Nephron progenitor cell (in vitro differentiated cells): ENCODE measurements at regions not wholly inside any gene's neighbourhood (a gene's known extent, or its start where the extent isn't known, plus 50 kb on each side); places are given as distances from the start of the nearest gene placed in this dataset.

Experiments used
- DNase-seq: peaks from one replicate; pipeline ENCODE4 v3.0.0; 2021
- H3K27ac Mint-ChIP-seq: 2 replicates; pipeline ENCODE4 v1.8.0; 2021; ENCODE audit warnings: mild to moderate bottlenecking, moderate library complexity, mixed read lengths
- H3K27me3 Mint-ChIP-seq: 2 replicates; pipeline ENCODE4 v1.8.0; 2021; ENCODE audit warnings: mild to moderate bottlenecking, low read depth, mixed read lengths; ENCODE audit not compliant: poor library complexity
- H3K36me3 Mint-ChIP-seq: 2 replicates; pipeline ENCODE4 v1.8.0; 2021; ENCODE audit warnings: low read depth, mixed read lengths
- H3K4me1 Mint-ChIP-seq: 2 replicates; pipeline ENCODE4 v1.8.0; 2021; ENCODE audit warnings: mixed read lengths
- H3K4me3 Mint-ChIP-seq: 2 replicates; pipeline ENCODE4 v1.8.0; 2021; ENCODE audit warnings: mild to moderate bottlenecking, moderate library complexity, mixed read lengths
- H3K9me3 Mint-ChIP-seq: 2 replicates; pipeline ENCODE4 v1.8.0; 2021; ENCODE audit warnings: mild to moderate bottlenecking, moderate library complexity, mixed read lengths
- TF ChIP-seq, protein P1 (sequence below): fragments of 200-600 bp; sonication (generic); IDR thresholded peaks from 2 replicates; pipeline ENCODE4 v1.5.0; 2021; ENCODE audit warnings: antibody characterized with exemption

DNA sequence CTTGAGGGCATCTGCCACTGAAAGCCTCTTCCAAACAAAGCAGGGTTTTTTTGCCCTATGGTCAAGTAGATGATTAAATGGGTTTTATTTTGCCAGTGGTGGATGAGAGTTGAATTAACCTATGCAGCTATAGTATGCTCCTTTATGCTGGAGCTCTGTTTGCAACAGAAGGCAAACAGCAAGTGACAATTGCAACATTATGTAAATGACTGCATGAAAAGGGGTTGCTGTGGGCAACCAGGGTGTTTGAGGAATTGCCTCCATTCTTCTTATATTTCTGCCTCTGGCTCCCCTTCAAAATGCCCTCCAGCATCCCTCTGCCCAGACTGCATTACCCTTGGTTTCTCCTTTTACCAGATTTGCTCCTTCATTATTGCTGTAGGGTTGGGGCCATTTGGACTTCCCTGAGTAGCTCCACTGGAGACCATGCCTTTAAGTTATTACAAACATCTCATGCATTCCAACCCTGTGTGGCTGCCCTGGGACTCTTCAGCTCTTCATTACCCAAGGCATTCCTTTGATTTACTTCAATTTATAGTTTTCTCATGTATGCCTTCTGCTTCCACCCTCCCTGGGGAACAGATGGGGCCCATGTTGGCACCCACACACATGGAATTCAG is 398.4 kb downstream of the PRDM2 start:
- peaks cover 3% of the 10 kb centered on the region for H3K9me3 Mint-ChIP-seq
- DNase-seq = no peak
- H3K27ac Mint-ChIP-seq = no peak overlapping the region
- no peak overlapping the region for H3K4me3 Mint-ChIP-seq
- TF ChIP-seq, protein P1, sequence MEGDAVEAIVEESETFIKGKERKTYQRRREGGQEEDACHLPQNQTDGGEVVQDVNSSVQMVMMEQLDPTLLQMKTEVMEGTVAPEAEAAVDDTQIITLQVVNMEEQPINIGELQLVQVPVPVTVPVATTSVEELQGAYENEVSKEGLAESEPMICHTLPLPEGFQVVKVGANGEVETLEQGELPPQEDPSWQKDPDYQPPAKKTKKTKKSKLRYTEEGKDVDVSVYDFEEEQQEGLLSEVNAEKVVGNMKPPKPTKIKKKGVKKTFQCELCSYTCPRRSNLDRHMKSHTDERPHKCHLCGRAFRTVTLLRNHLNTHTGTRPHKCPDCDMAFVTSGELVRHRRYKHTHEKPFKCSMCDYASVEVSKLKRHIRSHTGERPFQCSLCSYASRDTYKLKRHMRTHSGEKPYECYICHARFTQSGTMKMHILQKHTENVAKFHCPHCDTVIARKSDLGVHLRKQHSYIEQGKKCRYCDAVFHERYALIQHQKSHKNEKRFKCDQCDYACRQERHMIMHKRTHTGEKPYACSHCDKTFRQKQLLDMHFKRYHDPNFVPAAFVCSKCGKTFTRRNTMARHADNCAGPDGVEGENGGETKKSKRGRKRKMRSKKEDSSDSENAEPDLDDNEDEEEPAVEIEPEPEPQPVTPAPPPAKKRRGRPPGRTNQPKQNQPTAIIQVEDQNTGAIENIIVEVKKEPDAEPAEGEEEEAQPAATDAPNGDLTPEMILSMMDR = no peak
- peaks cover 12% of the 10 kb centered on the region for H3K4me1 Mint-ChIP-seq
- H3K36me3 Mint-ChIP-seq = no peaks in the 10 kb centered on the region
- peaks cover 3% of the 10 kb centered on the region for H3K27me3 Mint-ChIP-seq

DNA sequence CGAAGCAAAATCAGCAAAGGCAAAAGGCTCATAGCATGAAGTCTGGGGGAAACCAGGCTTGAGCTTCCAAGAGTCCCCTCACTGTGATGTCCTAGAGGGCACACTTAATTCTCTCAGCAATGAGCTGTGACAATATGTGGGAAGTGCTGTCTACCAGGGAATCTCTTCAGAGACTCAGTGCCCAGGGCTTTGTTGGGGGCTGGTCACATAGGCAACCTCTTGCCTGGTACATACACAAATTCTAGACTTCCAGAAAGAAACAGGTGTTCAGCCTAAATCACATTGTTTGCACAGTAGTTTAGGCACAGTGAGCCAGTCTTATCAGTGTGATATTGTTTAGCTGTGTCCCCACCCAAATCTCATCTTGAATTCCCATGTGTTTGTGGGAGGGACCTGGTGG is 400.5 kb downstream of the PRDM2 start:
- Mint-ChIP-seq H3K27ac (no peak overlapping the region), H3K9me3 (peaks cover 3% of the 10 kb centered on the region), H3K4me1 (peaks cover 7% of the 10 kb centered on the region), H3K36me3 (no peaks in the 10 kb centered on the region), H3K27me3 (peaks cover 3% of the 10 kb centered on the region), H3K4me3 (no peak overlapping the region)
- DNase-seq = no peak
- TF ChIP-seq, protein P1 = no peak

DNA sequence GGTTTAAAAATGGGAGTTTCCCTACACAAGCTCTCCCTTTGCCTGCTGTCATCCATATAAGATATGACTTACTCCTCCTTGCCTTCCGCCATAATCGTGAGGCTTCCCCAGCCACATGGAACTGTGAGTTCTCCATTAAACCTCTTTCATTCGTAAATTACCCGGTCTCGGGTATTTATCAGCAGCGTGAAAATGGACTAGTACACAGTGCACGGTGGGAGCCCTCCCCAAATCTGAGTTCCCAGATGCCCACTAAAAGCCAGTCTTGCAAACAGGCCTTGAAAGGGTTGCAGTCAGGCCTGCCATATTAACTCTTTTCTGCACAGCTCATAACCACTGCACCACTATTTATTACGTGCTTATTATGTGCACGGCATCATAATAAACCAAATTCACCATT is 400.9 kb downstream of the PRDM2 start:
- DNase-seq = no peak
- Mint-ChIP-seq H3K27me3 (peaks cover 3% of the 10 kb centered on the region), H3K4me3 (no peak overlapping the region), H3K4me1 (peaks cover 7% of the 10 kb centered on the region), H3K27ac (no peak overlapping the region), H3K36me3 (no peaks in the 10 kb centered on the region), H3K9me3 (peaks cover 3% of the 10 kb centered on the region)
- TF ChIP-seq, protein P1 = no peak

DNA sequence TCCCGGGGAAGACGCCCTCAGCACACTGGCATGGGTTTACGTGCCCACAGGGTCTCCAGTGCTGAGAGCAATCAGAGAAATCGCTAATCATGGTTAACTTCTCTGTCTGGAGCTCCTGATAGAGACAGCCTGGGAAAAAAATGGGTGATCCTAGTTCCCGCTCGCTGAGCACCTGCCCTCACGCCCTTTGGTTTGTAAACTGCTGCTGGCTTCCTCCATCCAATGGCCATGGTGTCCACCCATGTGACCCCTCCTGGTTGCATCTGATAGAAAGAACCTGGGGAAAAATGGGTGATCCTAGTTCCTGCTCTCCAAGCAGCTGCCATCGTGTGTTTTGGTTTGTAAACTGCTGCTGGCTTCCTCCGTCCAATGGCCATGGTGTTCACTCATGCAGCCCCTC is 402.2 kb downstream of the PRDM2 start:
- H3K4me1 Mint-ChIP-seq = peaks cover 7% of the 10 kb centered on the region

DNA sequence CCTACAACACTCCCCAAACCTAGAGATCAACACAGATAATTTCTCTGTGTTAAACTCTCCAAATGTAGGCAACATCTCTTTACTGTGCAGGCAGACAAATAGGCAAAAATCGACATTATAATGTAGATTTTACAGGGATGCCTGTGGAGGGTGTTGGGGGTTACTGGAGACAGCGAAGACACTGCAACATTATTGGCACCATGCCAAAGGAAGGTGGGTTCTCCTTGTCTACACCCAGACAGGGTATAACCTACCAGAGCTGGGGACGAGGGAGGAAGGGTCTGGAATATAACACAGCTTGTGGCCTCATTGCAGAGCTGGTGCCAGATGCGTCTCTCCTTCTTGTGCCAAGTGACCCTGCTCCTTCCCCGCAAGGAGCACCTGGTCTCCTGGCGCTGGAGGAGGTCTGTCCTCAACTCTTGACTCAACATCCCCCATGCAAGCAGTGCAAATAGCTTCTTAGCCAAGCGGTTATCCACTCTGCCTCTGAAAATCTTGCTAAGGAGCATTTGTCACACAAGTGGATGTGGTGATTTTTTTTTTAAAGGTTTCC is 404.0 kb downstream of the PRDM2 start:
- no peak overlapping the region for H3K27ac Mint-ChIP-seq
- no peak for DNase-seq
- peaks cover 7% of the 10 kb centered on the region for H3K4me1 Mint-ChIP-seq
- no peak overlapping the region for H3K4me3 Mint-ChIP-seq
- no peaks in the 10 kb centered on the region for H3K36me3 Mint-ChIP-seq
- TF ChIP-seq, protein P1 = no peak
- no peaks in the 10 kb centered on the region for H3K9me3 Mint-ChIP-seq
- H3K27me3 Mint-ChIP-seq = no peaks in the 10 kb centered on the region

More for the DNA sequence above, 402.2 kb downstream of the PRDM2 start:
- TF ChIP-seq, protein P1 = no peak
- Mint-ChIP-seq H3K27ac (no peak overlapping the region), H3K4me3 (no peak overlapping the region), H3K9me3 (no peaks in the 10 kb centered on the region), H3K36me3 (no peaks in the 10 kb centered on the region), H3K27me3 (no peaks in the 10 kb centered on the region)
- DNase-seq = no peak

DNA sequence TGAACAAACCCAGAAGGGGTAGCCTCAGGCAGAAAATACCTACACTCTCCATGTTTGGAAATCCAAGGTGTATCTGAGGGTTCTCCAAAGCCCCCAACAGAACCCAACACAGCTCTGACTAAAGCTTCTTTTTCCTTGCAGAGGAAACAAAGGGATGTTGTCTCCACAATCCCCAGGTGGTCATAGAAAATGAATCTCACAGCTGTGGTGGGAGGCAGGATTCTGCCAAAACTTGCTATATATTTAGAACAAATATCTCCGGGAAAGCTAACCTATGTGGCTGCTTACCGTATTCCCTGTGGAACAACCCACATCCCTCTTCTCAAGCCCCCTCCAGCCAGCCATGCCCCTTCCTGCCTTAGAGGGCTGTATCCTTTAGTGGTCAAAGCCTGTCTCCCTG is 406.1 kb downstream of the PRDM2 start:
- no peaks in the 10 kb centered on the region for H3K9me3 Mint-ChIP-seq
- no peak overlapping the region for H3K4me3 Mint-ChIP-seq
- no peaks in the 10 kb centered on the region for H3K36me3 Mint-ChIP-seq
- no peaks in the 10 kb centered on the region for H3K27me3 Mint-ChIP-seq
- DNase-seq = no peak
- H3K27ac Mint-ChIP-seq = no peak overlapping the region
- TF ChIP-seq, protein P1 = no peak
- peaks cover 7% of the 10 kb centered on the region for H3K4me1 Mint-ChIP-seq
